ENCODE measurements at regions not wholly inside any gene's neighbourhood (a gene's known extent, or its start where the extent isn't known, plus 50 kb on each side); places are given as distances from the start of the nearest gene placed in this dataset.

DNA sequence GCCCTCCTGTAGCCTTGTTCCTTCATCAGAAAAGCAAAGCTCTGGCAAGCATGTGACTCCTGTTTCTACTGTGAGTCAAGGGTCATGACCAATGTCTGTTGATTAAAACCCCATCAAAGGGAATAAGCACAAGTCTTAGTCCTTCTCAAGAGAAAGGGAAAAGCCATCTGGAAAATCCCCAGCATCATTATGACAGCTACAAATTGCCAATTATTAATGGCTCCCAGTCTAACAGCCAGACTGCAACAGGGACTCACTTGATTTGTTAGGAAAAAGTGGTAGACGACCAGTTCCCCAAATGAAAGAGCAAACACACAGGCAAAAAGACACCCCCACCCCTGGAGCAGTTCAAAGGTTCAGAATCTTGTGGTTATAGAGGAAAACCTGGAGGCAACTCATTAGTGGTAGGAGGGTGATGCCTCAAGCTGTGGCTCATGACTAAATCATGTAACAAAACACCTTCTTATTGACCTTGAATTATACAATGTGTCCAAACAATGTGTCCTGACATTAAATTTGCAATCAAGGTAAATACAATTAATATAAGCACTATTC is 315.7 kb downstream of the HNRNPD start:
- Histone ChIP-seq H3K9me3 (replicated peaks) (peaks cover 6% of the 10 kb centered on the region), H3K4me3 (no peak overlapping the region), H3K27me3 (ENCODE audit: low read depth) (peaks cover 5% of the 10 kb centered on the region), H3K36me3 (no peaks in the 10 kb centered on the region), H3K27ac (replicated peaks) (no peak overlapping the region), H3K4me1 (no peaks in the 10 kb centered on the region)
- intact Hi-C loops (cut with micrococcal nuclease), result no loop called here
- DNase-seq, result no peak
- TF ChIP-seq, protein P1, sequence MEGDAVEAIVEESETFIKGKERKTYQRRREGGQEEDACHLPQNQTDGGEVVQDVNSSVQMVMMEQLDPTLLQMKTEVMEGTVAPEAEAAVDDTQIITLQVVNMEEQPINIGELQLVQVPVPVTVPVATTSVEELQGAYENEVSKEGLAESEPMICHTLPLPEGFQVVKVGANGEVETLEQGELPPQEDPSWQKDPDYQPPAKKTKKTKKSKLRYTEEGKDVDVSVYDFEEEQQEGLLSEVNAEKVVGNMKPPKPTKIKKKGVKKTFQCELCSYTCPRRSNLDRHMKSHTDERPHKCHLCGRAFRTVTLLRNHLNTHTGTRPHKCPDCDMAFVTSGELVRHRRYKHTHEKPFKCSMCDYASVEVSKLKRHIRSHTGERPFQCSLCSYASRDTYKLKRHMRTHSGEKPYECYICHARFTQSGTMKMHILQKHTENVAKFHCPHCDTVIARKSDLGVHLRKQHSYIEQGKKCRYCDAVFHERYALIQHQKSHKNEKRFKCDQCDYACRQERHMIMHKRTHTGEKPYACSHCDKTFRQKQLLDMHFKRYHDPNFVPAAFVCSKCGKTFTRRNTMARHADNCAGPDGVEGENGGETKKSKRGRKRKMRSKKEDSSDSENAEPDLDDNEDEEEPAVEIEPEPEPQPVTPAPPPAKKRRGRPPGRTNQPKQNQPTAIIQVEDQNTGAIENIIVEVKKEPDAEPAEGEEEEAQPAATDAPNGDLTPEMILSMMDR (IDR thresholded peaks at IDR 0.05; ENCODE audit: borderline replicate concordance), result no peak

DNA sequence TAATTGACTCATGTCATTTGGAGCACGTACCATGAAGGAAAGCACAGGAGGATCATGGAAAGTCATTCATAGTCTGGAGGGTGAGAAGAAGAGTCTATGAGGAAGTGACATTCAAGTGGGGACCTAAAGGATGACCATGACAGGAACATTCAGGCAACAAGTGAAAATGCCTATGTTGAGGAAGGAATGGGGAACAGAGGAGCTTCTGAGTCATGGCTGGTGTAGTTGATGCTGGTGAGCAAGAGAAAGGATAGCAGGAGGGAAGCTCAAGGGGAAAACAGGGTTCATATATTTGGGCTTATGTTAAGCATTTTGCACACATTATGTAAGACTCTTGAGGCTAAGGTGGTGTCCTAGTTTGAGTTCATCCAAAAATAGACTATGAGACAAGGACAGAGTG is 318.6 kb downstream of the HNRNPD start:
- peaks cover 6% of the 10 kb centered on the region for H3K9me3 ChIP-seq (replicated peaks)
- H3K4me3 ChIP-seq, result no peak overlapping the region
- TF ChIP-seq, protein P1 (IDR thresholded peaks at IDR 0.05; ENCODE audit: borderline replicate concordance), result no peak
- no peak for DNase-seq
- H3K4me1 ChIP-seq, result no peaks in the 10 kb centered on the region
- no peaks in the 10 kb centered on the region for H3K36me3 ChIP-seq
- peaks cover 23% of the 10 kb centered on the region for H3K27me3 ChIP-seq (ENCODE audit: low read depth)
- H3K27ac ChIP-seq (replicated peaks), result no peak overlapping the region
- intact Hi-C loops (cut with micrococcal nuclease), result no loop called here

DNA sequence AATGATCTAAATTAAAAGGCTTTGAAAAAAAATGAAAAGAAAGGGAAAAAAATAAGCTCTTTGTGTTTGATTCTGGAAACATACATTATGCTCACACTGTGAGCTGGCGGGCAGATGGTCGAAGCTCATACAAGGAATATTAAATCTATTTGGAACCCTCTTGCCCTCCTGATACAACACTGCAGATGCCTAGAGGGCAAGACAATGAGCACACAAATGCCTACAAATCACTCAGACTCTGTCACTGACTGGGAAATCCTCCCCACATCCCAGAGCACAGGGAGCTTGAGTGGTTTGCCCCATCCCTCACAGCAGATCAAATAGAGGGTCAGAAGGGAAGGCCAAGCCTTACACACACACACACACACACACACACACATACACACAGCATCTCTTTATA is 320.4 kb downstream of the HNRNPD start:
- Histone ChIP-seq H3K27me3 (ENCODE audit: low read depth) (peaks cover 37% of the 10 kb centered on the region), H3K36me3 (no peaks in the 10 kb centered on the region), H3K4me1 (no peaks in the 10 kb centered on the region), H3K4me3 (no peak overlapping the region), H3K27ac (replicated peaks) (no peak overlapping the region), H3K9me3 (replicated peaks) (peaks cover 6% of the 10 kb centered on the region)
- intact Hi-C loops (cut with micrococcal nuclease), result no loop called here
- DNase-seq, result no peak
- TF ChIP-seq, protein P1 (IDR thresholded peaks at IDR 0.05; ENCODE audit: borderline replicate concordance), result no peak

DNA sequence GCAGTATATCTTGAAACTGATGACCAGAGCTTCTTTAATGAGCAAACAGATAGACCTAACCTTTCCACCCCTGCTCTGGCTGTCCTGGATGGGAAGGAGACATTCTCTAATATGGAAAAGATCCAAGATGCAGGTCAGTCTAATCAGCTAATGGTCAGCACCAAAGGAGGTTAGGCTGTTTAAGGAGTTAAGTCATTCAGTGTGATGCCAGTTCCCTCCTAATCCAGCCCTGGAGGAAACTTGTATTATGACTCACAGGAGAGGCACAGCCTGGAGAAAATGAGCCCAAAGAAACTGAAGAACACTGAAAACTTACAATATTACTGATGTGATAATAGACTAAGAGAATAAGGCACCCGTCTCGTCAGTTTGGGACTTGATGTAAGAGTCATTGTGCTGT is 323.0 kb downstream of the HNRNPD start:
- Histone ChIP-seq H3K27ac (replicated peaks) (no peak overlapping the region), H3K4me1 (no peaks in the 10 kb centered on the region), H3K36me3 (no peaks in the 10 kb centered on the region), H3K9me3 (replicated peaks) (no peaks in the 10 kb centered on the region), H3K27me3 (ENCODE audit: low read depth) (peaks cover 63% of the 10 kb centered on the region), H3K4me3 (no peak overlapping the region)
- no peak for DNase-seq
- TF ChIP-seq, protein P1 (IDR thresholded peaks at IDR 0.05; ENCODE audit: borderline replicate concordance), result no peak
- intact Hi-C loops (cut with micrococcal nuclease), result no loop called here

DNA sequence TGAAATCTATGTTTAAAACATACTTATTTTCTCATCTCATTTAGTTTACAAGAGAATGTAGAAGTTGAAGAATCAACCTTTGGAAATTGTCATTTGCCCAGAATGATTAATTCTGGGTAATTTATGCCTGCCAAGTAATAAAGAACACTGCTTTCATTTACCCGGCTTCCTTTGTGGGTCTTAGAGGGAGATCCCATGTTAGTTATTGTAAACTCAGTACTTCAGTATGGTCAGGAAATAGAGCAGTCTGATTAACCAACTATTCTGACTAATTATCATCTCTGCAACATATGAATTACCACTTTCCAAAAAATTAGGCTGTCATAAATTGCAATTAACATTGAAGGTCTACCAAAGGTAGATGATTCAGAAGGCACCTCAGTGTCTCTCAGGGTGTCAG is 324.5 kb downstream of the HNRNPD start:
- Histone ChIP-seq H3K4me3 (no peak overlapping the region), H3K4me1 (peaks cover 7% of the 10 kb centered on the region), H3K9me3 (replicated peaks) (no peaks in the 10 kb centered on the region), H3K36me3 (no peaks in the 10 kb centered on the region), H3K27me3 (ENCODE audit: low read depth) (peaks cover 78% of the 10 kb centered on the region), H3K27ac (replicated peaks) (no peak overlapping the region)
- TF ChIP-seq, protein P1 (IDR thresholded peaks at IDR 0.05; ENCODE audit: borderline replicate concordance), result no peak
- no peak for DNase-seq
- intact Hi-C loops (cut with micrococcal nuclease), result no loop called here
